ENCODE measurements at regions not wholly inside any gene's neighbourhood (a gene's known extent, or its start where the extent isn't known, plus 50 kb on each side); places are given as distances from the start of the nearest gene placed in this dataset.

GRCh38 chr4:170772429-170772828 lies 682.7 kb upstream of the AADAT start:
- H3K4me1 ChIP-seq (ENCODE audit: insufficient read depth, low read length): no peaks in the 10 kb centered on the region
- no peaks in the 10 kb centered on the region for H3K27me3 ChIP-seq (ENCODE audit: low read length)
- BruUV-seq (replicated peaks): no TSS peak
- no peaks in the 10 kb centered on the region for H3K9me2 ChIP-seq (replicated peaks; ENCODE audit: low read length)
- ChIA-PET CTCF (no interaction called here), POLR2A (ENCODE audit: unreplicated experiment) (no interaction called here)
- no peak overlapping the region for H3K4me2 ChIP-seq (ENCODE audit: low read length)
- intact Hi-C loops (cut with micrococcal nuclease): no loop called here
- no peak overlapping the region for H3K9ac ChIP-seq (ENCODE audit: low read length)
- H3F3A ChIP-seq (ENCODE audit: low read length, unreplicated experiment): no peaks in the 10 kb centered on the region
- ATAC-seq (no peak), DNase-seq (no peak)
- H3K4me3 ChIP-seq (ENCODE audit: low read length): no peak overlapping the region
- no peak overlapping the region for H2AFZ ChIP-seq (ENCODE audit: low read length)
- H4K20me1 ChIP-seq (ENCODE audit: low read length): no peaks in the 10 kb centered on the region
- H3K27ac ChIP-seq (ENCODE audit: low read length): no peak overlapping the region
- H3K9me3 ChIP-seq (ENCODE audit: low read length): no peaks in the 10 kb centered on the region
- TF ChIP-seq, protein P1, sequence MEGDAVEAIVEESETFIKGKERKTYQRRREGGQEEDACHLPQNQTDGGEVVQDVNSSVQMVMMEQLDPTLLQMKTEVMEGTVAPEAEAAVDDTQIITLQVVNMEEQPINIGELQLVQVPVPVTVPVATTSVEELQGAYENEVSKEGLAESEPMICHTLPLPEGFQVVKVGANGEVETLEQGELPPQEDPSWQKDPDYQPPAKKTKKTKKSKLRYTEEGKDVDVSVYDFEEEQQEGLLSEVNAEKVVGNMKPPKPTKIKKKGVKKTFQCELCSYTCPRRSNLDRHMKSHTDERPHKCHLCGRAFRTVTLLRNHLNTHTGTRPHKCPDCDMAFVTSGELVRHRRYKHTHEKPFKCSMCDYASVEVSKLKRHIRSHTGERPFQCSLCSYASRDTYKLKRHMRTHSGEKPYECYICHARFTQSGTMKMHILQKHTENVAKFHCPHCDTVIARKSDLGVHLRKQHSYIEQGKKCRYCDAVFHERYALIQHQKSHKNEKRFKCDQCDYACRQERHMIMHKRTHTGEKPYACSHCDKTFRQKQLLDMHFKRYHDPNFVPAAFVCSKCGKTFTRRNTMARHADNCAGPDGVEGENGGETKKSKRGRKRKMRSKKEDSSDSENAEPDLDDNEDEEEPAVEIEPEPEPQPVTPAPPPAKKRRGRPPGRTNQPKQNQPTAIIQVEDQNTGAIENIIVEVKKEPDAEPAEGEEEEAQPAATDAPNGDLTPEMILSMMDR (conservative IDR thresholded peaks at IDR 0.05; ENCODE audit: low read depth, low read length): no peak
- TF ChIP-seq EZH2 (IDR thresholded peaks at IDR 0.05; ENCODE audit: low read length, unreplicated experiment) (no peak), EZH2phosphoT487 (IDR thresholded peaks at IDR 0.05; ENCODE audit: borderline replicate concordance, low read length) (no peak)
- H3K79me2 ChIP-seq (ENCODE audit: low read length): no peaks in the 10 kb centered on the region
- no peaks in the 10 kb centered on the region for H3K36me3 ChIP-seq (ENCODE audit: low read depth, low read length)

GRCh38 chr4:170770664-170771063 lies 680.9 kb upstream of the AADAT start:
- no peaks in the 10 kb centered on the region for H3K4me1 ChIP-seq (ENCODE audit: insufficient read depth, low read length)
- no peak overlapping the region for H3K4me2 ChIP-seq (ENCODE audit: low read length)
- no peak overlapping the region for H3K27ac ChIP-seq (ENCODE audit: low read length)
- intact Hi-C loops (cut with micrococcal nuclease): no loop called here
- DNase-seq: no peak
- no peaks in the 10 kb centered on the region for H3K79me2 ChIP-seq (ENCODE audit: low read length)
- TF ChIP-seq EZH2 (IDR thresholded peaks at IDR 0.05; ENCODE audit: low read length, unreplicated experiment): no peak
- TF ChIP-seq, protein P1 (conservative IDR thresholded peaks at IDR 0.05; ENCODE audit: low read depth, low read length): no peak
- TF ChIP-seq EZH2phosphoT487 (IDR thresholded peaks at IDR 0.05; ENCODE audit: borderline replicate concordance, low read length): no peak
- H3K36me3 ChIP-seq (ENCODE audit: low read depth, low read length): no peaks in the 10 kb centered on the region
- no peaks in the 10 kb centered on the region for H3F3A ChIP-seq (ENCODE audit: low read length, unreplicated experiment)
- POLR2A ChIA-PET (ENCODE audit: unreplicated experiment): no interaction called here
- no peak for ATAC-seq
- CTCF ChIA-PET: no interaction called here
- no peak overlapping the region for H2AFZ ChIP-seq (ENCODE audit: low read length)
- H3K4me3 ChIP-seq (ENCODE audit: low read length): no peak overlapping the region
- no peak overlapping the region for H3K9ac ChIP-seq (ENCODE audit: low read length)
- BruUV-seq (replicated peaks): no TSS peak
- no peaks in the 10 kb centered on the region for H3K9me2 ChIP-seq (replicated peaks; ENCODE audit: low read length)
- H4K20me1 ChIP-seq (ENCODE audit: low read length): no peaks in the 10 kb centered on the region
- no peaks in the 10 kb centered on the region for H3K9me3 ChIP-seq (ENCODE audit: low read length)
- no peaks in the 10 kb centered on the region for H3K27me3 ChIP-seq (ENCODE audit: low read length)

DNA sequence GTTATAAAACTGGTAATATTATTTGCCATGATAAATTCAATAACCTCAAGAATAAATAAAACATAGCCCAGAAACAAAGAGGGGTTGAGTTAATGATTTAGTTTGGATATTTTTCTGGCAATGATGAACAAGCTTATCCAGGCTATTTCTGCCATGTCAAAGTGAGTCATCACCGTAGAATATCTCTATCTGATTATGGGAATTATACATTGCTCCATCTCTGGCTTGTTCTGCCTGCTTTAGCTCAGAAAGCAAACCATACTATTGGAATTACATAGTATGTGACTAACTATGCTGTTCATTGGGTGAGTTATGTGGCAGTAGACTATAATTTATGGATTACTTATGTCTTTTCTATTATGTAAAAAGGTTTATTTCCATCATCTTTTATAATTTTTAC lies 680.1 kb upstream of the AADAT start:
- intact Hi-C loops (cut with micrococcal nuclease): no loop called here
- no peak for DNase-seq
- CTCF ChIA-PET: no interaction called here

More for the DNA sequence above, 680.1 kb upstream of the AADAT start:
- Histone ChIP-seq H3K4me3 (ENCODE audit: low read length) (no peak overlapping the region), H3K36me3 (ENCODE audit: low read depth, low read length) (no peaks in the 10 kb centered on the region), H3K27ac (ENCODE audit: low read length) (no peak overlapping the region), H3K4me2 (ENCODE audit: low read length) (no peak overlapping the region), H3F3A (ENCODE audit: low read length, unreplicated experiment) (no peaks in the 10 kb centered on the region), H3K9ac (ENCODE audit: low read length) (no peak overlapping the region), H4K20me1 (ENCODE audit: low read length) (no peaks in the 10 kb centered on the region), H3K9me2 (replicated peaks; ENCODE audit: low read length) (no peaks in the 10 kb centered on the region), H3K27me3 (ENCODE audit: low read length) (no peaks in the 10 kb centered on the region), H3K9me3 (ENCODE audit: low read length) (no peaks in the 10 kb centered on the region), H2AFZ (ENCODE audit: low read length) (no peak overlapping the region), H3K79me2 (ENCODE audit: low read length) (no peaks in the 10 kb centered on the region), H3K4me1 (ENCODE audit: insufficient read depth, low read length) (no peaks in the 10 kb centered on the region)
- BruUV-seq (replicated peaks): no TSS peak
- no peak for ATAC-seq
- POLR2A ChIA-PET (ENCODE audit: unreplicated experiment): no interaction called here
- TF ChIP-seq EZH2 (IDR thresholded peaks at IDR 0.05; ENCODE audit: low read length, unreplicated experiment) (no peak), EZH2phosphoT487 (IDR thresholded peaks at IDR 0.05; ENCODE audit: borderline replicate concordance, low read length) (no peak)
- TF ChIP-seq, protein P1 (conservative IDR thresholded peaks at IDR 0.05; ENCODE audit: low read depth, low read length): no peak
